Stomach (tissue), 4 donors: ENCODE measurements at regions not wholly inside any gene's neighbourhood (a gene's known extent, or its start where the extent isn't known, plus 50 kb on each side); places are given as distances from the start of the nearest gene placed in this dataset.

Experiments
- EP300 ChIP-seq: sonication (generic); formaldehyde crosslinking; IDR thresholded peaks from one replicate; pipeline ENCODE4 v1.6.1; 2017; ENCODE audit warnings: antibody characterized with exemption
- POLR2A ChIP-seq, 4 donors: fragments of 450-650 bp; IDR thresholded peaks; one replicate each; pipeline ENCODE4 v1.6.1; 2016; ENCODE audit warnings: antibody characterized with exemption in 4 of 4, control low read depth in 2 of 4, mild to moderate bottlenecking in 1 of 4, moderate library complexity in 1 of 4
- POLR2AphosphoS5 ChIP-seq, 3 donors: sonication (generic); formaldehyde crosslinking; IDR thresholded peaks; one replicate each; pipeline ENCODE4 v1.6.1; 2016; ENCODE audit warnings: antibody characterized with exemption in 3 of 3
- TF ChIP-seq, protein P1 (sequence below), 7 experiments: fragments of 450-650 bp in 4 of 7; fragments of 200-600 bp in 3 of 7; sonication (generic) in 3 of 7; IDR thresholded peaks; one replicate each; pipeline ENCODE4 v1.5.1; 2016 to 2019; ENCODE audit warnings: antibody characterized with exemption in 7 of 7, control low read depth in 2 of 7, mild to moderate bottlenecking in 1 of 7

- TF ChIP-seq, protein P1, sequence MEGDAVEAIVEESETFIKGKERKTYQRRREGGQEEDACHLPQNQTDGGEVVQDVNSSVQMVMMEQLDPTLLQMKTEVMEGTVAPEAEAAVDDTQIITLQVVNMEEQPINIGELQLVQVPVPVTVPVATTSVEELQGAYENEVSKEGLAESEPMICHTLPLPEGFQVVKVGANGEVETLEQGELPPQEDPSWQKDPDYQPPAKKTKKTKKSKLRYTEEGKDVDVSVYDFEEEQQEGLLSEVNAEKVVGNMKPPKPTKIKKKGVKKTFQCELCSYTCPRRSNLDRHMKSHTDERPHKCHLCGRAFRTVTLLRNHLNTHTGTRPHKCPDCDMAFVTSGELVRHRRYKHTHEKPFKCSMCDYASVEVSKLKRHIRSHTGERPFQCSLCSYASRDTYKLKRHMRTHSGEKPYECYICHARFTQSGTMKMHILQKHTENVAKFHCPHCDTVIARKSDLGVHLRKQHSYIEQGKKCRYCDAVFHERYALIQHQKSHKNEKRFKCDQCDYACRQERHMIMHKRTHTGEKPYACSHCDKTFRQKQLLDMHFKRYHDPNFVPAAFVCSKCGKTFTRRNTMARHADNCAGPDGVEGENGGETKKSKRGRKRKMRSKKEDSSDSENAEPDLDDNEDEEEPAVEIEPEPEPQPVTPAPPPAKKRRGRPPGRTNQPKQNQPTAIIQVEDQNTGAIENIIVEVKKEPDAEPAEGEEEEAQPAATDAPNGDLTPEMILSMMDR (IDR thresholded peaks at IDR 0.05), result no peak
- TF ChIP-seq POLR2A (IDR thresholded peaks at IDR 0.05) (no peak), EP300 (no peak), POLR2AphosphoS5 (IDR thresholded peaks at IDR 0.05) (no peak)
Observed at GRCh38 chr21:17889171-17889570, 70.0 kb upstream of the C21orf91 start.
